IPS DF 4.7 (cell line): ENCODE measurements at regions not wholly inside any gene's neighbourhood (a gene's known extent, or its start where the extent isn't known, plus 50 kb on each side); places are given as distances from the start of the nearest gene placed in this dataset.
"Not testable (repeated sequence)": the region's sequence is repeated elsewhere in the genome, so short reads cannot be mapped to it uniquely, and the experiment has no call there.

ENCODE experiments used
- DNase-seq: peaks from one replicate; pipeline ENCODE4 v3.0.0-alpha.2; 2013; ENCODE audit warnings: low spot score; ENCODE audit errors: extremely low read depth

DNA sequence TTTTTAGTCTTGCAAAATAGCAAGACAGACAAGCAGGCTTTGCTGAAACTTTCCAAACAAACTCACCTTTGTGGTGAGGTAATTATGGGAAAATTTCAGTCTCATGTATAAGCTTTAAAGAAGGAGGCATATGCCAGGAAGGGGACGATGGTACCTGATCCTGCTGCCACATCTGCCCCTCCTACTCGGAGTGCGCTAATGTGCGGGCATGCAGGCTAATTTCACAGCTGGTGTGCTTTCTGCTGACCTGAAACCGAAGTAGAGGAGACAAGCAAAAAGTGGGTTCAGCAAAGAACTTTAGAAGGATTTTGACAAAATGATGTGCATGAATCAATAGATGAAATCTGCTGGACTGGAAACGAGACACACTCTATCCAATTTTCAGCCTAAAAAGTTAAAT lies 117.1 kb upstream of the IRX4 start:
- no peak for DNase-seq

DNA sequence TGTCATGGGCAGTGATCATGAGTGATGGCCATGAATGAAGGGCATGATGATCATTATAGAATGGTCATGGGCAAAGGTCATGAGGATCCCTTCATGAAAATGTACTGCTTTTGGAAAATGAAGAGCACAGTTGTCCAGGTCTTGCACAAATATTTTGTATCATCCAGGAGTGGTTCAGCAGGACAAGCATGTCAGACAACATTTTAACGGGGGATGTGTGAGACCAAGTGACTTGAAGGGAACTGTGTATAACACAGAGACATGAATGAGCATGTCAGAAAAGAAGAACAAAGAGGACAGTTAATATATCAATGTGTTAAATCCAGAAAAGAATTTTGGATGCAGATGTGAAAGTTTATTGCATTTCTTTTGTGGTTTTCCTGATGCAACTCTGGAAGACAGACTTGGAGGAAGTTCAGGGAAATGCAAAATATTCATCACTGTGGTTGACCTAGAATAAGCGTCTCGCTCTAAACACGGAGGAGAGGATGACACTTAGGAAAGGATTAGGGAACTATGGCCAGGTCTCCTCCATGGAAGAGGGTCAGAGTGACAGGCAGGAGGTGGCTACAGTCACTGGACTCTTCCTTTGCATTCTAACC lies 116.1 kb upstream of the IRX4 start:
- no peak for DNase-seq

DNA sequence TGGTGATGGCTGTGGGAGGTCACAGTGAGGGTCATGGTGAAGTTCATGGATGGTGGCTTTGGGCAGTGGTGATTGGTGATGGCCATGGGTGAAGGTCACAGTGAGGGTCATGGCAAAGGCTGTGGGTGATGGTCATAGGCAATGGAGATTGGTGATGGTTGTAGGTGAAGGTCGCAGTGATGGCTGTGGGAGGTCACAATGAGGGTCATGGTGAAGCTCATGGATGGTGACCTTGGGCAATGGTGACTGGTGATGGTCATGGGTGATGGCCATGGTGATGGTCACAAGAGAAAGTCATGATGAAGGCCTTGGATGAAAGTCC lies 115.6 kb upstream of the IRX4 start:
- DNase-seq = no peak

DNA sequence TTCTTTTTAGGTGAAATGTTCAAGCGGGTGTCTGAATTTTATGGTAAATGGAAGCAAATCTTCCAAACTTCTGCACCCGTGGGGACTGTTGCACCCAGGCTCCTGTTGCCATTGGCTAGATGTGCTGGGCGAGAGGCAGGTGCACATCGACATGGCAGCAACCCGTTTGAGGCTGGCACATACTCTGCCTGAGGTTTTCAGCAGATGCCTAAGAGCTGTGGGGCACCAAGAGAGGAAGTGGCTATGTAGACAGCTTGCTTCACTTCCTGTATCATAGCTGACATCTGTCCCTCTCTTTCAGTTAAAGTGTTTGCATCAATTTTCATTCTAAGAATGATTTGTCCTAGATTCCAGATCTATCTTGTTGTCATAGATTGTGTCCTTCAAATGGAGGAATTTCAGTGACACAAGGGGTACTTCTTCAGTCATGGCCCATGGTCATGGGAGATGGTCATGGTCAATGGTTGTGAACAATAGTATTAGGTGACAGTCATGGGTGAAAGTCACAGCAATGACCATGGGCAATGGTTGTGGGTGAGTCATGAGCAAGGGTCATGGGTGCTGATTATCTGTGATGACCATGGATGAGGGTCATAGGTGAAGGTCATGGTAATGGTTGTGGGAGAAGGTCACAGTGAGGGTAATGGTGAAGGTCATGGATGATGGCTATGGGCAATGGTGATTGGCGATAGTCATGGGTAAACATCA lies 115.1 kb upstream of the IRX4 start:
- no peak for DNase-seq

DNA sequence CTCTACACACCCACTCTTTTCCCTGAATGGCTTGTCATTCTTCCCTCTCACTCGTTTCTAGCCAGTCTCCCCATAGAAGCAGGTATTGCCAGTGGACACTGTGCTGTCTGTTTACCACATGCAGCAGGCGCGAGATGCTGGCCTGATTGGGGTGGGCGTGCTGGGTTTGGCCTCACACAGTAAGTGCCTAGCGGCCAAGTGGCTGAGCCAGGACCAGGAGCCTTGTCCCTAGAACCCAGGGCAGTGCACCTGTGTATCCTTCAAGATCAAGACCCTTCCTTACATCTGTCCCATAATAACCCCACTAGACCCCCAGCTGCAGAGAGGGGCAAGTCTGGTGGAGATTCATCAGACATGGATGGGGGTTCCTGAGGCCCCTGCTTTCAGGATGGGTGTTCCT lies 112.8 kb upstream of the IRX4 start:
- DNase-seq = no peak

DNA sequence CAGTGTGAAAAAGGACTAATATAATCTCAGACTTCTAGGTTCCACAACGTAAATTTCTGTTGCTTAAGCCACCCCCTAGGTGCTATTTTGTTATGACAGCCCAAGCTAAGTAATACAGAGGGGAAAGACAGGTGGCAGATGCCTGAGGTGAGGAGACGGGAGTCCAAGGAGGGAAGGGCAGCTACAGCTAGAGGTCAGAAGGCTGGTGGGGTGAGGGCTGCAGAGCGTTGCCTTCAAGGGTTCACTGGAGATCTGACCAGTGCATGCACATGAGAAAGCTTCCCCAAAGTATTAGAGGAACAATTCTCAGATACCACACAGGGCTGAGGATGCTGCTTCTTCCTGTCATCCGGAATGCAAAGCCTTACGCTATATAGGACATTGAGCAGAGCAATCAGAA lies 104.7 kb upstream of the IRX4 start:
- DNase-seq = no peak

DNA sequence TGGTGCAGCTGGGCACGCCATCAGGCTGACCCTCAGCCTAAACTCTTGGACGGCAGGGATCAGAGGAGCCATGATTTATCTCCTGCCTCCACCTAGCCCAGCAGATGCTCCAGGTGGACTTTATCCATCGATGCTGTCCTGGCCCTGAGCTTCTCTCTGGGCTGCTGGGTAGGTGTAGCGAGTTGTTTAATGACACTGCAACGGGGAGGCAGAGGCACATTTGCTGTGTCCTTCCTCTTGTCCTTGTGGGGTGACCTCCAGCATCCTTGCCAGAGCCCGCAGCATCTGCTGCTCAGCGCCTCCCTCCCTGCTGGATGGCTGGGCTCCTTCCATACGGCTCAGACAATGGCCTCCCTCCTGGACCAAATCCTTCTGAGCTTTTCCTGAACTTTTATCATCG lies 103.1 kb upstream of the IRX4 start:
- no peak for DNase-seq

DNA sequence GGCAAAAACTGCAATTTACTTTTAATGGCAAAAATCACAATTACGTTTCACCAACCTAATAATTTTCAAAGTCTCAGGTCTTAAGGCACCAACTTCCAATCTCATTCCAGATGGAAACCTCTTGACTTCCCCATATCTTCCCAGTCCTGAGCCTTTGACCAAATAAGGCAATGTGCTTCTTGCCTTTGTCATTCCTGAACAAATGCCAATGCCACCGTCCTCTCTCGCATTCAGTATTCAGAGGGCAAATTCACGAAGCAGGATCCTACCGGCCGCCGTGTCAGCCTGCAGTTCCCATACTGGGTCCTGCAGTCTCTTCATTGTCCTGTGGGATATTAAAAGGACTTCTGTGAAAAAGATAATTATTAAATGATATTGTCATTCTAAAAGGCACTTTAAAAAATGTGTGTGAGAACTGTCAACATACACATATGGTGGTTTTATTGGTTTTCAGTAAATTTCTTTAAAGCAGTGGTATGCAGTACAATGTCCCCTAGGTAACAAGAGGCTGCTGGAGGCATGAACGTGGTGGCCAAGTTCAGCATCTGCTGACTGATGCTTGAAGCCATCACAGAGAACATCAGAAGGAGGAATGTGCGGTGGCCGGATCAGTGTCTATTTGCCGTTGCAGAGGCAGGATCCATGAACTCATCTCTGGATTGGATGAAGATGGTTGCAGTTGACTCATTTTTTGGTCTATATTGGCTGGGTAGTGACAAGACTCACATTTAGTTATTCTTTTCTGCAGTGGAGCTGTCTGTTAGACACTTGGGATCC lies 101.4 kb upstream of the IRX4 start:
- no peak for DNase-seq

DNA sequence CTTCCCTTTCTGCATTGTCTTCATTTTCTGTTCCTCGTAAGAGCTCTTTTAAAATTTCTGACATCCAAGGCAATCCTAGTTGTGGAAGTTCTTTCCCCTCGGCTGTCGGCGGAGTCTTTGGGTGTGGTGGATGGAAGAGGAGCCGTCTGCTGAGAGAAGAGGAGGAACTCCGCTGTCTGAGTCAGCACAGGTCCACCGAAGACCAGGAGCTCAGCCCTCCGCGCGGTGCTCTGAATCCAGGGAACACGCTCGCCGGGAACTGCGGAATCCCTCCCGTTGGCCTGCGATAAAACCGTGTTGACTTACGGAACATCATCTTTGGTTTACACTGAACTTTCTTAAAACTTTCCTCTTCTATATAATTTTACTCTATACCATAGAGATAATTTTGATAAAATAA lies 100.7 kb upstream of the IRX4 start:
- DNase-seq = no peak

DNA sequence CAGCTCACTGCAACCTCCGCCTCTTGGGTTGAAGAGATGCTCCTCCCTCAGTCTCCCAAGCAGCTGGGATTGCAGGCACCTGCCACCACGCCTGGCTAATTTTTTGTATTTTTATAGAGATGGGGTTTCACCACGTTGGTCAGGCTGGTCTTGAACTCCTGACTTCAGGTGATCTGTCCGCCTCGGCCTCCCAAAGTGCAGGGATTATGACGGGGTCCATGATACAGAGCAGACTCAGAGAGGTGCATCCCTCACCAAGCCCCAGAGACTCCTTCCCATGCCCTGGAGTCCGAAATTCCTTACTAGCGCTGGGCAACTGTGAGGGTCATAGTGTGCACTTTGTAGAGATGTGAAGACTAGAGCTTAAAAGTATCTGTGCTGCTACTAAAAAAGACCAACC lies 99.8 kb upstream of the IRX4 start:
- not testable (repeated sequence) for DNase-seq

DNA sequence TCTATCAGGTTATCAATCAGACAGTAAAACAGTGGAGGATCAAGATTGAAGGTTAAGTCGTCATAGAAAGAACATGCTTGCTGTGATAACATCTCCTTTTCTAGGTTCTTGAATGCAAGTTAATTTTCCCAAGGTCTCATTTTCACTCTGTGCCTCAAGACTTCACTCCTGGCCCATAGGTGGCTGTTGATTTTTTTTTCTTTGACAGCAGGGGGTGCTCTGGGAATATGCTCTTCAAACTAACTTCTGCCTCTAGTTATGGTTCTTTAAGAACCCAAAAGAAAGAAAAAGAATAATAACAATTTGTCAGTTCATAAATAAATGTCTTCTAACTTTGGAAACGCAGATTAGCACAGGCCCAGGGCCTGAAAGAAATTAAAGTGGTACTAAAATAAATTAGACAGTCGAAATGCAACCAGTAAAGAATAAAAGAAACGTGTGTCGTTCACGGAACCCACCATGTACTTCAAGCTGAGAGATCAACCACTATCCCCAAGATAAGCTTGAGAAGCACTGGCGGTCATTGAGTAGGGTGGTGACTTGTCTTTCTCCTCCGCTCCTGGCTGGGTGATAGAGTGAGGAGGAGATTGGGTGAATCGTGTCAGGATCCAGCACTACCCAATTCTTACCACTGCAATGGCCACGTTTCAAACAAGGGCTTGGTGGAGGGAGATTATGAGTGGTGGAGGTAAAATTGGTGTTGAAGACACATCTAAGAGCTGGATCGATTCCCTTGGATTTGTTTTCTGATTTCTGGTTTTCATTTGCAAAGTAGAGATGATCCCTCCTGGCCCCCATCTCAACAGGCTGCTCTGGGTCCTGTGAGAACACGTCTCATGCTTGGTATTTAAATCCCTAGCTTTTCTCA lies 93.4 kb upstream of the IRX4 start:
- no peak for DNase-seq

DNA sequence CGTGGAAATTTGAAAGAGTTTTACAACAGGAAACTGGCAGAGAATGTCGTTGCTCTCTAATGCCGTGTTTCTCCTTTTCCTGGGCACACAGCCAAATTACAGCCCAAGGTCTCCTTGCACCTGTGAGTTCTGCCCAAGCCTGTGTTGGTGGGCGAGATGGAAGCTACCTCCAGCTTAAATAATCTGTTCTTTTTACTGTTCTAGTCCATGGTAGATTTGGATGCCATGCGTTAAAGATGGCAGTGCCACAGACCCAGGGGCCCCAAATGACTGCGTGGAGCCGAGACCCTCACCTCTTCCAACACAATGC lies 92.6 kb upstream of the IRX4 start:
- DNase-seq = no peak

DNA sequence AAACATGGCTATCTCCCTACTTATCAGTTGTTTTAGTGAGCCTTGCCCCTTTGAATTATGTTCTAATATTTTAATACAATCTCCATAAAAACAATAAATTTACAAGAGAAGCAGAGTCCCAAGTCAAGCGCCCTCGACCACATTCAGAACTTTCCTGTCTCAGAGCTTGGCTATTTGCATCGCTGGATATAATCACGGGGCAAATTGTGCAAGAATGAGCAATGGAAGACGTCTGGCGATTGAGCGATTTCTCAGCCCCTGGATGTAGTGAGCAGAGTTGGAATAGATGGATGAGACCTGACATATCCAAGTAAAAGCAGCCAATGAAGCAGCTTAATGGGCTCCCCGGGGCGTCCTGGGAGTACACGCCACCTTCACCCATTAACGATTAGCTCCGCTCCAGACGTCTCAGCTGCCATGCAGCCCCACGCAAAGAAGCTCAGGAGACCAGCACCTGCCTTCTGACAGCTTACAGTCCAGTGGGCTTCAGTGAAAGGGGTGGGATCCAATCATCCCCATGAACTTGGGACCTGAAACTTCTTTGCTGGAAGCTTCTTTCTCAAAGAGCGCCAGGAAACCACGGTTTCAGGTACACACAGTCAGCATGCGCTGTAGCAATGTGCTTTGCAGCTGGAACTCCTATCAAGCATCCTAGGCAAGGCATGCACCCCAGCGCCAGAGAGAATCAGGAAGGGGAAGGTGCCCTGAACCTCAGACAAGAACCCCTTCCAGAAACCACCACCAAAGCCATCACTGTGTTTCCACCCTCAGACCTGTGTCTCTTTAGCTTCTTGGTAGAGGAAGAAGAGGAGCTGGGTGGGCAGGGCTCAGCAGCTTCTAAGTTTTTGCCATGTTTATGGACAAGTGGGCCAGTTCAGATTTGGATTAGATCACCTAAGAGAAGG lies 92.0 kb upstream of the IRX4 start:
- DNase-seq = no peak

DNA sequence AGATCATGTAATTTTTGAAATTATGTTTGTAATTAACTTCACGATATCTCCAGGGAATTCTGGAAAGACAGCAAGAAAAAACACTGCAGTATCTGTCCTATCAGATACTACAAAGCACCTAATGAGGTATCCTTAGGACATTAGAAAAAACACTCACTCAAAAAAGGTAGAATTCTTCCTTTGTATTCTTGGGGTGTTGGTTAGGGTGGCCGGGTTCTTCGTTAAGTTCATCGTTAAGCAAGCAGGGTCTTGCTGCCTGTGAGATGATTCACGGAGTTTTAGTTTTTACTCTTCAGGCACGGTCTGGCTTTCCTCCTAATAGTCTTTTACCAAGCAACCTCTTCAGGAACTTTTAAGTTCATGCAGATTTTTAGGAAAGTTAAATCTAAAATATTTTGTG lies 91.4 kb upstream of the IRX4 start:
- DNase-seq = no peak

DNA sequence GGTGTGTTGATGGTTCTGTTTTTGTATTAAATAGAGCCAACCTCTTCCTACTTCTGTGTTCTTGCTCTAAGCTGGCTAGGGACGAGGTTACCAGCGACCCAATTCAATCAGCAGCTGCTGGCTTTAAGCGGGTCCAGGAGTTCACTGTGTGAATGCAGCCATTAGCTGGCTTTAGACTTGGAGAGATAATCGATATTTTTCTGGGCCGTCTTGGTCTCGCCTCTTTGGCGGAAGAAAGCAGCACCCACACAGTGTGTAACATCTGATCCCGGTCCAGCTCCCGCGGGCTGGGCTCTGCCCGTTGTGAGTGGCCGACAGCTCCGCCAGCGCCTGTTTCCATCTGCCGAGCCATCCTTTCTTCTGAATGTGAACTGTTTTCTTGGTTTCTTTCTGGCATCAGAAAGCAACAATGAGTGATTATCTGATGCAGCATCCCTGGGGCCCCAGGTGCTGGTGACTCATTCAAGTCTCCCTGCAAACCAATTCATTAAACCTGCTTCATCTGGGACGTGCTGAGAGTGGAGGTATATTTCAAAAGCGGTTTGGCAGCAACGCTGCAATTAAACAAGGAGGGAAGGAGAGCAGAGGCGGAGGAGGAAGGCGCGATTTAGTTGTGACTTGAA lies 90.8 kb upstream of the IRX4 start:
- DNase-seq = no peak

DNA sequence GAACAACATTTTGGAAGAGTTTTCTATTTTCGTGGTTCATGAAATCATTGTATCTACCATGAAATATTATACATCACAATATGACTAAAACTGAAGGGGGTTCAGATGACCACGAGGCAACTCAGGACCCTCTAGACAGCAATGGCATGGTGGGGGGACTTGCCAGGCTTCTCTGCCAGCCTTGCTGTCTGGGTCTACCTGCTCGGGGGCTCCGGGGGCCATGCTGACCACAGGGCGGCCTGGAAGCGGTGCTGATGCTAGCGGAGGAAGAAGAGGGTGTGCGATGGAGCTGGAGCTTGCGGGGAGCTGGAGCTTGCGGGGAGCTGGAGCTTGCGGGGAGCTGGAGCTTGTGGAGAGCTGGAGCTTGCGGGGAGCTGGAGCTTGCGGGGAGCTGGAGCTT lies 89.2 kb upstream of the IRX4 start:
- no peak for DNase-seq

DNA sequence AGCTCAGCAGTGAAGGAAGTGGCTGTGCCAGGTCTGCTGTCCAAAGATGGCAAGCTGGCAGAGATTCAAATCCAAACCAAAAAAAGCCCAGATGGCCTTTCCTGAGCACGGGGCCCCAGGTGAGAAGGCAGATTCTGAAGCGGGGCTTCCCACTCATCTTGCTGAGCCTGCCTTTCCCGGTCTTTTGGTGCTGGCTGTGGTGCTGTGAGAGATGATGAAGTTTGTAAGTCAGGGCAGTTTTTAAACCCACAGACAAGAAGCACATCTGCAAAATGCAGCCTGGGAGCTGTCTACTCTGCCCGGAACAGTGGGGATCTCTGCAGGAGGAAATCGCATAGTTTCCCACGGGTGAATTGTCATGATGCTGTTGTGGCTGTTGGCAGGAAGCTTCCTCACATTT lies 85.0 kb upstream of the IRX4 start:
- no peak for DNase-seq

DNA sequence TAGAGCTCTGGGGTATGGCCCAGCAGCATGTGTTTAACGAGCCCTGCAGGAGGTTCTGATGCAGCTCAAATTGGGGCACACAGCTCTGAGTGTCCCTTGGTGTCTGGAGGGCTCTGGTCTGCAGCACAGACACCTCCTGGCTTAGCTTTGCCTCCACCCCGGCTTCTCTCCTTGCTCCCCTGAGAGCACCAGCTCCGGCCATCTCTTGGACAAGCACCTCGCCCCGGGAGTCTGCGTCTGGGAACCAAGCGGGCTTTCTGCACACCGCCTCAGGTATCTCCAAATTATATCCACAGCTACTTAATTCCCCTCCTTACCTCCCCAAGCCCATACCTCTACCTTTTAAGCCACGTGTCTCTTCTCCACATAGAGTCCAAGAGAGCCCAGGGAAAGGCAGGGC lies 83.7 kb upstream of the IRX4 start:
- DNase-seq = no peak

DNA sequence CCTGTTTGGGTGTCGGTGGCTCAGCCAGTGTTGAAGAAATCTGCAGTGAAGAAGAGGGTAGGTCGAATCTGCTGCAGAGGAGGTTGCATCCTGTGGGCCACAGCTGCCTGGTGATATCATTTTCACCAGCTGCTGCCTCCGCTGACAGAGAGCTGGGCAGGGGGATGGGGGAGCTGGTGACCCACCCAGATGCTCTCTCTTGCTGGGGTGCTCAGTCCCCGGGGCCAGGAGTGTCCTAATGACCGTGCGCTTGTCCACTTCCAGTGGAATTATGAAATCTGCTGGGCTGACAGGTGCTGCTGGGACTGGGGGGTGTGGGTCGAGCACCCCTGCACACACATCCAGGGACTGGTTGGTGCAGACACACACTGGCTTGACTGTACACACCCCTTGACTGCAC lies 83.2 kb upstream of the IRX4 start:
- no peak for DNase-seq

DNA sequence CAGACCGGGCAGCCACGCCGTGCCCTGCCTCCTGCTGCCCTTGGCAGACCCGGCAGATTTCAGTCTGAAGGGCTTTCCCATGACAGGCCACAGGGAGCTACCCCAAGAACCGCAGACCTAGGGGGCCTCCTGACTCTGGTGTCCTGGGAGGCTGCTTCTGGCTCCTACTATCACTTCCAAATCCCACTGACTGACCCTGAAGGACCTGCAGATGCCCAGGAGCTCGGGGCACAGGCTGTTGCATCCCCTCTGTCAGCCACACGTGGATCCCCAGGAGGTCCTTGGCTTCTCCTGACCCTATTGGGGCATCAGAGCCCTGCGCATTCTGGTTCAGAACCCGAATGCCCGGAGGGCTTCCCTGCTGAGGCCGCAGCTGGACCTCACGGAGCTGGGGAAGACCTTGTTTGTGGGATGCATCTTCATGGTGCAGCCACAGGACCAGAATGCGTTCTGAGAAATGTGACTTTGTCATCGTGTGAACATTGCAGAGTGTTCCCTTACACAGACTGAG lies 81.3 kb upstream of the IRX4 start:
- DNase-seq = no peak

DNA sequence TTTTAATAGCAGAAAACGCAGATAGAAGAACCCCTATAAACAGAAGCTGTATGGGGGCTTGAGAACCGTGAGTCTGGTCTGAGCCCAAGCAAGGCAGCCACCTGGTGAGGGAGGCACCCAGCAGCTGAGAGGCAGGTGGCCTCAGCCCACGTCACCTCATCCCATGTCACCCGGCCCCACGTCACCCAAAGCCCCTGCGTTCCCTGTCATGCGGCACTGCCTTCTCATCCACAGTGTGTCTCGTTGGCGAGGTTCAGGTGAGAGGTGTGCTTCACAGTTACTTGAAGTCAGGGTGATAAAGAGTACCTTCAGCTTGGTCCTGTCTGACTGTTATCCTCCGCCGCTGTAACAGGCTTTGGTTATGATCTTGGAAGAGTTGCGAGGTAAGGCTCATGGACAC lies 80.6 kb upstream of the IRX4 start:
- no peak for DNase-seq
